Astrocyte (in vitro differentiated cells and primary cell): ENCODE measurements at regions not wholly inside any gene's neighbourhood (a gene's known extent, or its start where the extent isn't known, plus 50 kb on each side); places are given as distances from the start of the nearest gene placed in this dataset.

ENCODE experiments used
- EZH2 ChIP-seq: IDR thresholded peaks from 2 replicates; pipeline ENCODE4 v1.6.1; 2012; ENCODE audit warnings: mild to moderate bottlenecking, low read length, inconsistent platforms; ENCODE audit not compliant: insufficient read depth
- TF ChIP-seq, protein P1 (sequence below): IDR thresholded peaks from 2 replicates; pipeline ENCODE4 v1.5.1; 2011; ENCODE audit warnings: low read depth, mild to moderate bottlenecking, inconsistent platforms, low read length, moderate library complexity; ENCODE audit not compliant: insufficient read depth

DNA sequence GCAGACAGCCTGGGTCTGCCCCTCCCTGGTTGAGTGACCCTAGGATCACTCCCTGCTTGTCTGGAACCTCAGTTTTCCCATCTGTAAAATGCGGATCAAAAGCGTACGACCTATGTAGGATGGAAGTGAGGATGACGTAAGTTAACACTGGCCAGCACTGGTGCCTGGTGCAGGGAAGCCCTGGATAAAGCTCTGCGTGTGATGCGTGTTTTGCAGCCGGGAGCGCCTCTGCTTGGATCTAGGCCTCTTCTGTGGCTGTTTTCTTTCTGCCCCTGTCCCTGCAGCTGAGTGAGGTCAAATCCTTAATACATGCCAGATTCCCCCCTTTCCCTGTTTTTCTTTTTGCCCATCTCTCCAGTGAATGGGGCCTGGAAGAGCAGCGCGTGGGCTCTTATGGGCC, 201.5 kb downstream of the RBM19 start:
- TF ChIP-seq, protein P1, sequence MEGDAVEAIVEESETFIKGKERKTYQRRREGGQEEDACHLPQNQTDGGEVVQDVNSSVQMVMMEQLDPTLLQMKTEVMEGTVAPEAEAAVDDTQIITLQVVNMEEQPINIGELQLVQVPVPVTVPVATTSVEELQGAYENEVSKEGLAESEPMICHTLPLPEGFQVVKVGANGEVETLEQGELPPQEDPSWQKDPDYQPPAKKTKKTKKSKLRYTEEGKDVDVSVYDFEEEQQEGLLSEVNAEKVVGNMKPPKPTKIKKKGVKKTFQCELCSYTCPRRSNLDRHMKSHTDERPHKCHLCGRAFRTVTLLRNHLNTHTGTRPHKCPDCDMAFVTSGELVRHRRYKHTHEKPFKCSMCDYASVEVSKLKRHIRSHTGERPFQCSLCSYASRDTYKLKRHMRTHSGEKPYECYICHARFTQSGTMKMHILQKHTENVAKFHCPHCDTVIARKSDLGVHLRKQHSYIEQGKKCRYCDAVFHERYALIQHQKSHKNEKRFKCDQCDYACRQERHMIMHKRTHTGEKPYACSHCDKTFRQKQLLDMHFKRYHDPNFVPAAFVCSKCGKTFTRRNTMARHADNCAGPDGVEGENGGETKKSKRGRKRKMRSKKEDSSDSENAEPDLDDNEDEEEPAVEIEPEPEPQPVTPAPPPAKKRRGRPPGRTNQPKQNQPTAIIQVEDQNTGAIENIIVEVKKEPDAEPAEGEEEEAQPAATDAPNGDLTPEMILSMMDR = no peak
- no peak for TF ChIP-seq EZH2
